ENCODE measurements at regions not wholly inside any gene's neighbourhood (a gene's known extent, or its start where the extent isn't known, plus 50 kb on each side); places are given as distances from the start of the nearest gene placed in this dataset.
"Not testable (repeated sequence)": the region's sequence is repeated elsewhere in the genome, so short reads cannot be mapped to it uniquely, and the experiment has no call there.

DNA sequence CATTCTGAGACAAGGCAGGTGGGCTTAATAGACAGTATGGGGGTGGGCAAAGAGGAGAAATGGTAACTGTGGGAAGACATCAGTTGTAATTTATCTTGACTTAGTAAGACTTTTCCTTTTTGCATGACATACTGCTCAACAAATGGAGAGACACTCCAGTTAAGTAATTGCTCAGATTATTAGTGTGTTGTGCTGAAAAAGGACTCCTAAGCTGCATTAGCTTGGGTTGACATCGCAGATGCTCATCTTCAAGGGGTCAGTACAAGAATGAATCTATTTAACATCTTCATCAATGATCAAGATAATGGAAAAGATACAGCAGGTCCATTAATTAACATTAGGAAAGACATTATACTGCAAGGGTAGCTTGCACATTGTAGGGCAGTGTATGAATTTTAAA is 181.1 kb upstream of the ELAVL2 start:
- H3K36me3 ChIP-seq: no peaks in the 10 kb centered on the region
- no peaks in the 10 kb centered on the region for H3K27me3 ChIP-seq
- H3K4me3 ChIP-seq: no peak overlapping the region
- WGBS, 5 donors: 70 to 92% (median 83%) methylated on average over 1 of the region's 1 CpG
- no peak overlapping the region for H3K27ac ChIP-seq
- TF ChIP-seq POLR2AphosphoS5 (IDR thresholded peaks at IDR 0.05) (no peak), EP300 (IDR thresholded peaks at IDR 0.05) (no peak), POLR2A (IDR thresholded peaks at IDR 0.05) (no peak)
- TF ChIP-seq, protein P1, sequence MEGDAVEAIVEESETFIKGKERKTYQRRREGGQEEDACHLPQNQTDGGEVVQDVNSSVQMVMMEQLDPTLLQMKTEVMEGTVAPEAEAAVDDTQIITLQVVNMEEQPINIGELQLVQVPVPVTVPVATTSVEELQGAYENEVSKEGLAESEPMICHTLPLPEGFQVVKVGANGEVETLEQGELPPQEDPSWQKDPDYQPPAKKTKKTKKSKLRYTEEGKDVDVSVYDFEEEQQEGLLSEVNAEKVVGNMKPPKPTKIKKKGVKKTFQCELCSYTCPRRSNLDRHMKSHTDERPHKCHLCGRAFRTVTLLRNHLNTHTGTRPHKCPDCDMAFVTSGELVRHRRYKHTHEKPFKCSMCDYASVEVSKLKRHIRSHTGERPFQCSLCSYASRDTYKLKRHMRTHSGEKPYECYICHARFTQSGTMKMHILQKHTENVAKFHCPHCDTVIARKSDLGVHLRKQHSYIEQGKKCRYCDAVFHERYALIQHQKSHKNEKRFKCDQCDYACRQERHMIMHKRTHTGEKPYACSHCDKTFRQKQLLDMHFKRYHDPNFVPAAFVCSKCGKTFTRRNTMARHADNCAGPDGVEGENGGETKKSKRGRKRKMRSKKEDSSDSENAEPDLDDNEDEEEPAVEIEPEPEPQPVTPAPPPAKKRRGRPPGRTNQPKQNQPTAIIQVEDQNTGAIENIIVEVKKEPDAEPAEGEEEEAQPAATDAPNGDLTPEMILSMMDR (IDR thresholded peaks at IDR 0.05): no peak
- peaks cover 0 to 9% (median 0%) of the 10 kb centered on the region in 4 donors for H3K9me3 ChIP-seq
- no peaks in the 10 kb centered on the region for H3K4me1 ChIP-seq
- intact Hi-C loops (cut with DNase I; ENCODE audit: low total_unique reads): no loop called here
- DNase-seq: no peak

DNA sequence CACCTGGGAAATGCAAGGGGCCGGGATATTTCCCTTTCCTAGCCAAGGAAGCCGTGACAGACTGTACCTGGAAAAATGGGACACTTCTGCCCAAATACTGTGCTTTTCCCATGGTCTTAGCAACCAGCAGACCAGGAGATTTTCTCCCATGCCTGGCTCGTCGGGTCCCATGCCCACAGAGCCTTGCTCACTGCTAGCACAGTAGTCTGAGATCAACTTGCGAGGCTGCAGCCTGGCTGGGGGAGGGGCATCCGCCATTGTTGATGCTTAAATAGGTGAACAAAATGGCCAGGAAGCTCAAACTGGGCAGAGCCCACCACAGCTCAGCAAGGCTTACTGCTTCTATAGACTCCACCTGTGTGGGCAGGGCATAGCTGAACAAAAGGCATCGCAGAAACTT is 165.8 kb upstream of the ELAVL2 start:
- H3K27me3 ChIP-seq; H3K27ac ChIP-seq; H3K4me3 ChIP-seq; intact Hi-C loops (cut with DNase I; ENCODE audit: low total_unique reads); DNase-seq; H3K36me3 ChIP-seq; H3K4me1 ChIP-seq: not testable (repeated sequence)
- 72 to 90% (median 89%) methylated on average over 6 to 7 of the region's 7 CpGs for WGBS, 5 donors
- peaks cover 0 to 26% (median 15%) of the 10 kb centered on the region in 4 donors for H3K9me3 ChIP-seq

DNA sequence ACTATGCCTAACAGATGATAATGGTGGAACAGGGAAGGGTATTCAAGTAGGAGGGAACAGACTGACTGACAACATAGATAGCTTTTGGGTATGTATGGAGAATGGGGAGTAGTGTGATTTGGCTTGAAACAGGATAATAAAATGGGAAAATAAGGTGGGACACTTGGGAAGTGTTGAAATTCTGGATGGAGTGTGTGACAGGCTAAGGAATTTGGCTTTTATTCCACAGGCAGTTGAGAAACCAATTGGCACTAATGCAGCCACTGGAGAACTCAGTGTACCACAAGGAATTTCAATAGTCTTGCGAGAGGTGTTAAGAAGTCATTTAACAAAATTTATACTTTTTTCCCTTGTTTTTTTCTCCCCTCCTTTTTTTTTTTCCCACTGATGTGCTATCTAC is 153.5 kb upstream of the ELAVL2 start:
- Histone ChIP-seq H3K9me3 (peaks cover 0 to 20% (median 0%) of the 10 kb centered on the region in 4 donors), H3K36me3 (no peaks in the 10 kb centered on the region), H3K27ac (no peak overlapping the region), H3K4me1 (no peaks in the 10 kb centered on the region), H3K4me3 (no peak overlapping the region), H3K27me3 (no peaks in the 10 kb centered on the region)
- WGBS, 5 donors: 81 to 98% (median 93%) methylated on average over 1 of the region's 1 CpG
- intact Hi-C loops (cut with DNase I; ENCODE audit: low total_unique reads): no loop called here
- no peak for DNase-seq
- no peak for TF ChIP-seq POLR2A (IDR thresholded peaks at IDR 0.05)
- TF ChIP-seq, protein P1 (IDR thresholded peaks at IDR 0.05): no peak
- TF ChIP-seq EP300 (IDR thresholded peaks at IDR 0.05): no peak
- TF ChIP-seq POLR2AphosphoS5 (IDR thresholded peaks at IDR 0.05): no peak

DNA sequence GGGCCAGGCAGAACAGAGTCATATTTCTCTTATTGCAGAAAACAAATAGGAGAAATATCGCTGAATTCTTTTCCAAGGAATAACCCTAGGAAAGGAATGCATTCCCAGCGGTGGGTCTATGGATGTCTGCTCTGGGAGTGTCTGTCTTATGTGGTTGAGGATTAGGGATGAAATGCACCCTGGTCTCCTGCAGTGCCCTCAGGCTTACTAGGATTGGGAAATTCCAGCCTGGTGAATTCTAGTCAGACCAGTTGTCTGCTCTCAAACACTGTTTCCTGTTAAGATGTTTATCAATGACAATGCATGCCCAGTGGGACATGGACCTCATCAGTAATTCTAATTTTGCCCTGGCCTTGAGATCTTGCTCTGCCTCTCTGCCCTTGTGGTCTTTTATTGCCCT is 136.1 kb upstream of the ELAVL2 start:
- TF ChIP-seq POLR2AphosphoS5 (IDR thresholded peaks at IDR 0.05) (no peak), POLR2A (IDR thresholded peaks at IDR 0.05) (no peak), EP300 (IDR thresholded peaks at IDR 0.05) (no peak)
- TF ChIP-seq, protein P1 (IDR thresholded peaks at IDR 0.05): no peak
- no peak for DNase-seq
- no peaks in the 10 kb centered on the region for H3K27me3 ChIP-seq
- H3K4me3 ChIP-seq: no peak overlapping the region
- intact Hi-C loops (cut with DNase I; ENCODE audit: low total_unique reads): no loop called here
- no peaks in the 10 kb centered on the region for H3K36me3 ChIP-seq
- no peak overlapping the region for H3K27ac ChIP-seq
- 82 to 97% (median 92%) methylated on average over 2 of the region's 2 CpGs for WGBS, 5 donors
- no peaks in the 10 kb centered on the region for H3K4me1 ChIP-seq
- peaks cover 0 to 72% (median 28%) of the 10 kb centered on the region in 4 donors for H3K9me3 ChIP-seq

DNA sequence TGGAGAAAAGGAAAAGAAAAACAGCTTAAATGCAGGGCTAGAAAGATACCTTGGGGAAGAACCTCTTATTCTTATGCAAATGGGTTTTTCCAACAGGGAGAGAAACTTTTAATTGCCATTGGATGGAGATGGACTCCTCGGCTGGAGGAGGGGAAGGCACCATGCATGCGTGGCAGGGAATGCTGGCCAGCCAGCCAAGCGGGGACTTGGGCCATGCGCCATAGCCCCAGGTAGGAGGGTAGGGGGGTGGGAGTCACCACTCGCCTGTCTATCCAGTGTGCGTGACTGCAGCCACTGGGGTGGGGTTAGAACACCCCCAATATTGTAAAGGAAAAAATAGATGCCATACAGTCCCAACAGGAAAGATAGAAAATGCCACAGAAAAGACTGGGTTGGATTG is 119.9 kb upstream of the ELAVL2 start:
- H3K36me3 ChIP-seq: no peaks in the 10 kb centered on the region
- DNase-seq: no peak
- H3K4me1 ChIP-seq: no peaks in the 10 kb centered on the region
- no peak overlapping the region for H3K27ac ChIP-seq
- H3K9me3 ChIP-seq: peaks cover 5 to 68% (median 48%) of the 10 kb centered on the region in 4 donors
- intact Hi-C loops (cut with DNase I; ENCODE audit: low total_unique reads): no loop called here
- TF ChIP-seq, protein P1 (IDR thresholded peaks at IDR 0.05): no peak
- TF ChIP-seq POLR2A (IDR thresholded peaks at IDR 0.05): no peak
- TF ChIP-seq EP300 (IDR thresholded peaks at IDR 0.05): no peak
- H3K4me3 ChIP-seq: no peak overlapping the region
- H3K27me3 ChIP-seq: no peaks in the 10 kb centered on the region
- 78 to 92% (median 90%) methylated on average over 6 of the region's 6 CpGs for WGBS, 5 donors

Data from stomach (tissue), 8 donors.